GM12878 (cell line): ENCODE measurements at regions not wholly inside any gene's neighbourhood (a gene's known extent, or its start where the extent isn't known, plus 50 kb on each side); places are given as distances from the start of the nearest gene placed in this dataset.

Experiments
- ATAC-seq: fragments of 200-7000 bp; cut with Tn5 transposase; 3 replicates; pipeline ENCODE4 v1.9.1; 2020; ENCODE audit warnings: mild to moderate bottlenecking, moderate library complexity
- BruUV-seq: library from RNA; stranded (reverse); fragments of 400-500 nt; replicated peaks from 2 replicates; lab custom pipeline; 2021; lab: Mats Ljungman, UMichigan
- CTCF ChIA-PET: fragments of 300-600 bp; sonication (Branson Sonifier 250); formaldehyde crosslinking; extraction: SDS; loops from one replicate; lab custom pipeline; 2021; ENCODE audit warnings: inconsistent platforms; lab: Yijun Ruan, JAX
- POLR2A ChIA-PET: fragments of 350-600 bp; formaldehyde crosslinking; extraction: SDS; loops from one replicate; lab custom pipeline; 2021; ENCODE audit warnings: inconsistent platforms; lab: Charles Lee
- RAD21 ChIA-PET: fragments of 300-600 bp; sonication (Branson Sonifier 250); formaldehyde crosslinking; loops from one replicate; lab custom pipeline; 2023; ENCODE audit warnings: antibody characterized with exemption; ENCODE audit not compliant: unreplicated experiment; lab: Charles Lee
- SMC1A ChIA-PET: fragments of 300-600 bp; sonication (Branson Sonifier 250); formaldehyde crosslinking; loops from one replicate; lab custom pipeline; 2023; ENCODE audit not compliant: unreplicated experiment, uncharacterized antibody; lab: Charles Lee
- DNase-seq: peaks from one replicate; pipeline ENCODE4 v3.0.0-alpha.2; 2011; ENCODE audit warnings: low read depth, low spot score
- FAIRE-seq: peaks from 3 replicates; lab custom pipeline; 2011; peaks lifted over from hg19 to GRCh38; lab: Jason Lieb, UNC
- H2AFZ ChIP-seq: 2 replicates; pipeline ENCODE4 v1.6.0; 2011; ENCODE audit warnings: low read depth, low read length, control low read depth; ENCODE audit not compliant: control insufficient read depth
- H3K27ac ChIP-seq: 2 replicates; pipeline ENCODE4 v1.5.1; 2011; ENCODE audit warnings: control low read depth; ENCODE audit not compliant: control insufficient read depth, insufficient read depth
- H3K27me3 ChIP-seq, 2 experiments: replicated peaks in 1 of 2; 2 replicates each; pipeline versions ENCODE4 v1.6.0 to v1.6.1; 2011; ENCODE audit warnings: low read length in 1 of 2; ENCODE audit not compliant: control insufficient read depth in 2 of 2, insufficient read depth in 2 of 2
- H3K36me3 ChIP-seq, 2 experiments: 2 replicates each; pipeline ENCODE4 v1.5.1; 2011; ENCODE audit warnings: low read length in 1 of 2; ENCODE audit not compliant: control insufficient read depth in 2 of 2, insufficient read depth in 2 of 2
- H3K4me1 ChIP-seq: 2 replicates; pipeline ENCODE4 v1.6.1; 2011; ENCODE audit warnings: mild to moderate bottlenecking, low read length, moderate library complexity, mixed read lengths; ENCODE audit not compliant: control insufficient read depth, insufficient read depth
- H3K4me2 ChIP-seq: 2 replicates; pipeline ENCODE4 v1.6.0; 2011; ENCODE audit warnings: control low read depth; ENCODE audit not compliant: control insufficient read depth, insufficient read depth
- H3K4me3 ChIP-seq: fragments of 200-600 bp; sonication (generic); 2 replicates; pipeline ENCODE4 v1.5.1; 2016
- H3K79me2 ChIP-seq: 2 replicates; pipeline ENCODE4 v1.6.0; 2011; ENCODE audit warnings: low read length; ENCODE audit not compliant: control insufficient read depth, insufficient read depth
- H3K9ac ChIP-seq: 2 replicates; pipeline ENCODE4 v1.8.0; 2011; ENCODE audit warnings: low read length, control low read depth, mixed read lengths; ENCODE audit not compliant: control insufficient read depth, insufficient read depth
- H3K9me3 ChIP-seq: replicated peaks from 3 replicates; pipeline ENCODE4 v1.5.1; 2011; ENCODE audit warnings: mild to moderate bottlenecking, low read length; ENCODE audit not compliant: control insufficient read depth, insufficient read depth
- H4K20me1 ChIP-seq: 2 replicates; pipeline ENCODE4 v1.6.0; 2011; ENCODE audit not compliant: control insufficient read depth, insufficient read depth
- ASH2L ChIP-seq: fragments of 300-600, 200-600 bp; sonication (generic); IDR thresholded peaks from 2 replicates; pipeline ENCODE4 v1.6.1; 2017; ENCODE audit warnings: low read depth, mild to moderate bottlenecking, borderline replicate concordance
- BCLAF1 ChIP-seq: fragments of 450-650 bp; IDR thresholded peaks from 2 replicates; pipeline ENCODE4 v1.6.1; 2017; ENCODE audit warnings: antibody characterized with exemption, mild to moderate bottlenecking, moderate library complexity
- BMI1 ChIP-seq: fragments of 450-650 bp; IDR thresholded peaks from 2 replicates; pipeline ENCODE4 v1.6.1; 2016; ENCODE audit warnings: mild to moderate bottlenecking, moderate library complexity, borderline replicate concordance
- CHD4 ChIP-seq: fragments of 200-600 bp; sonication (generic); IDR thresholded peaks from 2 replicates; pipeline ENCODE4 v1.6.1; 2016; ENCODE audit warnings: mild to moderate bottlenecking
- ETV6 ChIP-seq, 2 experiments: fragments of 450-650 bp in 1 of 2; IDR thresholded peaks in 1 of 2; conservative IDR thresholded peaks in 1 of 2; 2 replicates each; pipeline ENCODE4 v1.6.1; 2014; ENCODE audit warnings: antibody characterized with exemption in 1 of 2, borderline replicate concordance in 1 of 2, low read depth in 1 of 2, mild to moderate bottlenecking in 1 of 2, moderate library complexity in 1 of 2
- FOXK2 ChIP-seq: fragments of 450-650 bp; IDR thresholded peaks from 2 replicates; pipeline ENCODE4 v1.6.1; 2017; ENCODE audit warnings: mild to moderate bottlenecking, moderate library complexity
- MLLT1 ChIP-seq: fragments of 450-650 bp; IDR thresholded peaks from 2 replicates; pipeline ENCODE4 v1.6.1; 2016; ENCODE audit warnings: mild to moderate bottlenecking
- MXI1 ChIP-seq: fragments of 150-350 bp; IDR thresholded peaks from 2 replicates; pipeline ENCODE4 v1.6.1; 2011; ENCODE audit warnings: low read depth, mild to moderate bottlenecking, inconsistent platforms, low read length, improper control_type of control experiment
- NFYA ChIP-seq: IDR thresholded peaks from 2 replicates; pipeline ENCODE4 v1.6.1; 2011; ENCODE audit warnings: low read depth, mild to moderate bottlenecking, low read length, improper control_type of control experiment, borderline replicate concordance
- NRF1 ChIP-seq: conservative IDR thresholded peaks from 2 replicates; pipeline ENCODE4 v1.6.1; 2011; ENCODE audit warnings: mild to moderate bottlenecking, low read depth, low read length, improper control_type of control experiment
- PAX5 ChIP-seq: IDR thresholded peaks from 2 replicates; pipeline ENCODE4 v1.6.1; 2011; ENCODE audit warnings: low read depth, low read length, borderline replicate concordance
- POU2F2 ChIP-seq: IDR thresholded peaks from 3 replicates; pipeline ENCODE4 v1.6.1; 2011; ENCODE audit warnings: low read depth, mild to moderate bottlenecking, low read length, borderline replicate concordance
- RAD21 ChIP-seq: IDR thresholded peaks from 2 replicates; pipeline ENCODE4 v1.6.1; 2011; ENCODE audit warnings: mild to moderate bottlenecking, low read depth, low read length, moderate library complexity; ENCODE audit not compliant: insufficient read depth
- RELB ChIP-seq: fragments of 450-650 bp; IDR thresholded peaks from 2 replicates; pipeline ENCODE4 v1.6.1; 2017; ENCODE audit warnings: low read depth, mild to moderate bottlenecking, moderate library complexity
- SMC3 ChIP-seq: IDR thresholded peaks from 2 replicates; pipeline ENCODE4 v1.6.1; 2011; ENCODE audit warnings: low read length, improper control_type of control experiment, borderline replicate concordance
- TCF3 ChIP-seq: IDR thresholded peaks from 2 replicates; pipeline ENCODE4 v1.6.1; 2012; ENCODE audit warnings: low read depth, mild to moderate bottlenecking, low read length, borderline replicate concordance; ENCODE audit not compliant: insufficient read depth
- YBX1 ChIP-seq: fragments of 450-650 bp; IDR thresholded peaks from 2 replicates; pipeline ENCODE4 v1.6.1; 2016; ENCODE audit warnings: antibody characterized with exemption
- WGBS: methylation state at CpG from one replicate; pipeline ENCODE4 v1.1.6; 2016; ENCODE audit warnings: low lambda C conversion rate; ENCODE audit not compliant: insufficient replicate concordance, insufficient coverage; ENCODE audit errors: missing lambda C conversion rate; 5-methylcytosine and 5-hydroxymethylcytosine counted together
- in situ Hi-C: fragments of 300-500 bp; cut with MboI; formaldehyde crosslinking; loops from 9 replicates; pipeline ENCODE4 v1.14.3; 2018; ENCODE audit warnings: mixed read lengths
- intact Hi-C: fragments of 100-400 bp; cut with micrococcal nuclease; formaldehyde crosslinking; loops from one replicate; pipeline ENCODE4 v1.14.2; 2022; ENCODE audit not compliant: unreplicated experiment

GRCh38 chr2:76197842-76198448 lies 487.2 kb upstream of the GCFC2 start:
- Histone ChIP-seq H3K36me3 (no peaks in the 10 kb centered on the region), H3K9me3 (no peaks in the 10 kb centered on the region), H3K9ac (no peak overlapping the region), H3K4me2 (no peak overlapping the region), H3K79me2 (no peaks in the 10 kb centered on the region), H3K27ac (no peak overlapping the region), H2AFZ (no peak overlapping the region), H3K4me3 (no peak overlapping the region), H4K20me1 (no peaks in the 10 kb centered on the region), H3K4me1 (no peaks in the 10 kb centered on the region), H3K27me3 (no peaks in the 10 kb centered on the region)
- ChIA-PET POLR2A (no interaction called here), RAD21 (interaction anchor here (1.0 to 5.2 kb wide), 6 partner anchors 9 to 409 kb away, joined by 3 to 32 read pairs (median 3); no protein-coding TSS in a partner anchor), CTCF (interaction anchor here (0.6 to 8.2 kb wide), 32 partner anchors 9 to 478 kb away, joined by 3 to 123 read pairs (median 4); no protein-coding TSS in a partner anchor), SMC1A (interaction anchor here (0.9 to 4.7 kb wide), 13 partner anchors 12 to 409 kb away, joined by 3 to 51 read pairs (median 3); no protein-coding TSS in a partner anchor)
- whole genome bisulfite sequencing, result 12% methylated on average over 7 of the region's 7 CpGs
- ATAC-seq (peak; percentile 82), FAIRE-seq (peak; percentile 80), DNase-seq (peak; percentile 20)
- no TSS peak for BruUV-seq
- intact Hi-C loops (loop anchor here (1.0 to 5.0 kb wide), 5 partner anchors 109 to 411 kb away; no protein-coding TSS in a partner anchor), in situ Hi-C loops (loop anchor here (5.0 kb wide), 1 partner anchor 399 kb away; no protein-coding TSS in a partner anchor)
- TF ChIP-seq BCLAF1 (no peak), MLLT1 (no peak), SMC3 (peak; percentile 76), RELB (no peak), PAX5 (no peak), MXI1 (no peak), YBX1 (no peak), CHD4 (no peak), ETV6 (conservative IDR thresholded peaks at IDR 0.05 in 1 of 2, IDR thresholded peaks at IDR 0.05 in 1 of 2; ENCODE audit: borderline replicate concordance in 1 of 2, low read depth in 1 of 2) (no peak), BMI1 (no peak), ASH2L (no peak), RAD21 (peak; percentile 64), NFYA (no peak), NRF1 (no peak), TCF3 (no peak), POU2F2 (0 out of 3 replicates have a peak, but pooled peaks have one; percentile 23), FOXK2 (no peak)
